GM12878 (cell line): ENCODE measurements at regions not wholly inside any gene's neighbourhood (a gene's known extent, or its start where the extent isn't known, plus 50 kb on each side); places are given as distances from the start of the nearest gene placed in this dataset.

Source experiments
- ATAC-seq: fragments of 200-7000 bp; cut with Tn5 transposase; 3 replicates; pipeline ENCODE4 v1.9.1; 2020; ENCODE audit warnings: mild to moderate bottlenecking, moderate library complexity
- BruUV-seq: library from RNA; stranded (reverse); fragments of 400-500 nt; replicated peaks from 2 replicates; lab custom pipeline; 2021; lab: Mats Ljungman, UMichigan
- CTCF ChIA-PET: fragments of 300-600 bp; sonication (Branson Sonifier 250); formaldehyde crosslinking; extraction: SDS; loops from one replicate; lab custom pipeline; 2021; ENCODE audit warnings: inconsistent platforms; lab: Yijun Ruan, JAX
- POLR2A ChIA-PET: fragments of 350-600 bp; formaldehyde crosslinking; extraction: SDS; loops from one replicate; lab custom pipeline; 2021; ENCODE audit warnings: inconsistent platforms; lab: Charles Lee
- RAD21 ChIA-PET: fragments of 300-600 bp; sonication (Branson Sonifier 250); formaldehyde crosslinking; loops from one replicate; lab custom pipeline; 2023; ENCODE audit warnings: antibody characterized with exemption; ENCODE audit not compliant: unreplicated experiment; lab: Charles Lee
- SMC1A ChIA-PET: fragments of 300-600 bp; sonication (Branson Sonifier 250); formaldehyde crosslinking; loops from one replicate; lab custom pipeline; 2023; ENCODE audit not compliant: unreplicated experiment, uncharacterized antibody; lab: Charles Lee
- DNase-seq: peaks from one replicate; pipeline ENCODE4 v3.0.0-alpha.2; 2011; ENCODE audit warnings: low read depth, low spot score
- FAIRE-seq: peaks from 3 replicates; lab custom pipeline; 2011; peaks lifted over from hg19 to GRCh38; lab: Jason Lieb, UNC
- H2AFZ ChIP-seq: 2 replicates; pipeline ENCODE4 v1.6.0; 2011; ENCODE audit warnings: low read depth, low read length, control low read depth; ENCODE audit not compliant: control insufficient read depth
- H3K27ac ChIP-seq: 2 replicates; pipeline ENCODE4 v1.5.1; 2011; ENCODE audit warnings: control low read depth; ENCODE audit not compliant: control insufficient read depth, insufficient read depth
- H3K27me3 ChIP-seq, 2 experiments: replicated peaks in 1 of 2; 2 replicates each; pipeline versions ENCODE4 v1.6.0 to v1.6.1; 2011; ENCODE audit warnings: low read length in 1 of 2; ENCODE audit not compliant: control insufficient read depth in 2 of 2, insufficient read depth in 2 of 2
- H3K36me3 ChIP-seq, 2 experiments: 2 replicates each; pipeline ENCODE4 v1.5.1; 2011; ENCODE audit warnings: low read length in 1 of 2; ENCODE audit not compliant: control insufficient read depth in 2 of 2, insufficient read depth in 2 of 2
- H3K4me1 ChIP-seq: 2 replicates; pipeline ENCODE4 v1.6.1; 2011; ENCODE audit warnings: mild to moderate bottlenecking, low read length, moderate library complexity, mixed read lengths; ENCODE audit not compliant: control insufficient read depth, insufficient read depth
- H3K4me2 ChIP-seq: 2 replicates; pipeline ENCODE4 v1.6.0; 2011; ENCODE audit warnings: control low read depth; ENCODE audit not compliant: control insufficient read depth, insufficient read depth
- H3K4me3 ChIP-seq: fragments of 200-600 bp; sonication (generic); 2 replicates; pipeline ENCODE4 v1.5.1; 2016
- H3K79me2 ChIP-seq: 2 replicates; pipeline ENCODE4 v1.6.0; 2011; ENCODE audit warnings: low read length; ENCODE audit not compliant: control insufficient read depth, insufficient read depth
- H3K9ac ChIP-seq: 2 replicates; pipeline ENCODE4 v1.8.0; 2011; ENCODE audit warnings: low read length, control low read depth, mixed read lengths; ENCODE audit not compliant: control insufficient read depth, insufficient read depth
- H3K9me3 ChIP-seq: replicated peaks from 3 replicates; pipeline ENCODE4 v1.5.1; 2011; ENCODE audit warnings: mild to moderate bottlenecking, low read length; ENCODE audit not compliant: control insufficient read depth, insufficient read depth
- H4K20me1 ChIP-seq: 2 replicates; pipeline ENCODE4 v1.6.0; 2011; ENCODE audit not compliant: control insufficient read depth, insufficient read depth
- CREM ChIP-seq: IDR thresholded peaks from 2 replicates; pipeline ENCODE4 v1.6.1; 2014; ENCODE audit warnings: antibody characterized with exemption, low read depth
- E2F8 ChIP-seq: fragments of 450-650 bp; IDR thresholded peaks from 2 replicates; pipeline ENCODE4 v1.6.1; 2018; ENCODE audit warnings: mild to moderate bottlenecking, low read depth, moderate library complexity; ENCODE audit not compliant: partially characterized antibody
- MYB ChIP-seq: fragments of 150-350 bp; IDR thresholded peaks from 2 replicates; pipeline ENCODE4 v1.6.1; 2014; ENCODE audit warnings: mild to moderate bottlenecking, low read depth, low read length, borderline replicate concordance
- NBN ChIP-seq: fragments of 450-650 bp; IDR thresholded peaks from 2 replicates; pipeline ENCODE4 v1.6.1; 2016
- NFIC ChIP-seq: IDR thresholded peaks from 2 replicates; pipeline ENCODE4 v1.6.1; 2012; ENCODE audit warnings: low read depth, mild to moderate bottlenecking, inconsistent platforms, low read length, moderate library complexity
- NR2F1 ChIP-seq: fragments of 450-650 bp; conservative IDR thresholded peaks from 2 replicates; pipeline ENCODE4 v1.6.1; 2017; ENCODE audit warnings: mild to moderate bottlenecking
- SIX5 ChIP-seq: IDR thresholded peaks from 2 replicates; pipeline ENCODE4 v1.6.1; 2011; ENCODE audit warnings: mild to moderate bottlenecking, low read depth, low read length, moderate library complexity; ENCODE audit not compliant: severe bottlenecking
- SPI1 ChIP-seq: IDR thresholded peaks from 2 replicates; pipeline ENCODE4 v1.6.1; 2011; ENCODE audit warnings: low read depth, mild to moderate bottlenecking, low read length, moderate library complexity, borderline replicate concordance; ENCODE audit not compliant: insufficient read depth
- ZNF622 ChIP-seq: fragments of 450-650 bp; IDR thresholded peaks from 2 replicates; pipeline ENCODE4 v1.6.1; 2017; ENCODE audit warnings: mild to moderate bottlenecking, inconsistent platforms
- WGBS: methylation state at CpG from one replicate; pipeline ENCODE4 v1.1.6; 2016; ENCODE audit warnings: low lambda C conversion rate; ENCODE audit not compliant: insufficient replicate concordance, insufficient coverage; ENCODE audit errors: missing lambda C conversion rate; 5-methylcytosine and 5-hydroxymethylcytosine counted together
- in situ Hi-C: fragments of 300-500 bp; cut with MboI; formaldehyde crosslinking; loops from 9 replicates; pipeline ENCODE4 v1.14.3; 2018; ENCODE audit warnings: mixed read lengths
- intact Hi-C: fragments of 100-400 bp; cut with micrococcal nuclease; formaldehyde crosslinking; loops from one replicate; pipeline ENCODE4 v1.14.2; 2022; ENCODE audit not compliant: unreplicated experiment
- TF ChIP-seq, protein P1 (sequence below): fragments of 450-650 bp; IDR thresholded peaks from 2 replicates; pipeline ENCODE4 v1.6.1; 2017; ENCODE audit warnings: mild to moderate bottlenecking, low read depth, inconsistent platforms; ENCODE audit not compliant: poor library complexity, severe bottlenecking
- TF ChIP-seq, protein P2 (sequence below): fragments of 450-650 bp; IDR thresholded peaks from 2 replicates; pipeline ENCODE4 v1.6.1; 2016; ENCODE audit warnings: mild to moderate bottlenecking

DNA sequence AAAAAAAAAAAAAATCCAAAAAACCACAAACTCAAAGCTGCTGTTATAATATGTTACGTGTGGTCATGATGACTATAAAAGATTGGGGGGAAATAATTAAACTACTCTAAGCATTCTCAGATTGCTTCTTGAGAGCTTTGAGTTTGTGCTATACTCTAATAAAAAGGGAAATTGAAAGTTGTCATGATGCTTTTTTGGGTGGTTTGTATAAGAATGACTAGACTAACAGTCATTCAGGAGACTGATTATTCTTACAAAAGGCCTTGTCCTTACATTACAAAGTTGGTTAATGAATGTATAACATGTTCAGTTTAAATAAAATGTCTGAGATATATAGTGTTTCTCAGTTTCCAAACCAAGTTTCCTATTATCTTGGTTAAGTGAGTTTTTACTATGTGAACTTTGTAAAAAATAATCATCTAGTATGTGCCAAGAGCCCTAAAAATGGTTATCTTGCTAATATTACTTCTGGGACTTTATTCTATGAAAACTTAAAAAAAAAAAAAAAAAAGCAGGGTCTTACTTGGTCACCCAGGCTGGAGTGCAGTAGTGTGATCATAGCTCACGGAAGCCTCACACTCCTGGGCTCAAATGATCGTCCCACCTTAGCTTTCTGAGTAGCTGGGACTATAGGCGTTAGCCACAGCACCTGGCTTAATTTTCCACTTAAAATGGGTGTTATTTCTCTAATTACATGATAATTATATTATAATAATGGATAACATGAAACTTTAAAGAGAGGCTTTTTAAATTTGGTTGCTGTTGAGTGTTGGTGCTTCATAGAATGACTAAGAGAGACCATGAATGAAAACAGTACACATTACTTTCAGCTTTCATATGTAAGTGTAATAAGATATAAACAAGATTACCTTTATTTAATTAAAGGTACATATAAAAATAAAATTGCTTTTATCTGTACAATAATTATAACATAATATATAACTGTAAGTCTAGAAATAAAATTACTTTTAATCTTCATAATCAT is 459.6 kb upstream of the RGS6 start (continued):
- TF ChIP-seq NFIC (peak; percentile 87), NBN (0 out of 2 replicates have a peak, but pooled peaks have one; percentile 19), MYB (no peak), NR2F1 (no peak), E2F8 (no peak), SIX5 (no peak)

- H3K4me1 ChIP-seq: peaks cover 47% of the 10 kb centered on the region
- H3K9ac ChIP-seq: no peak overlapping the region
- ATAC-seq (no peak), FAIRE-seq (no peak), DNase-seq (no peak)
- intact Hi-C loops (loop anchor here (1.0 to 2.0 kb wide), 2 partner anchors 23 to 145 kb away; no protein-coding TSS in a partner anchor), in situ Hi-C loops (no loop called here)
- ChIA-PET CTCF (interaction anchor here (0.9 to 2.1 kb wide), 7 partner anchors 19 to 81 kb away, joined by 3 to 12 read pairs (median 3); no protein-coding TSS in a partner anchor), SMC1A (interaction anchor here (0.6 to 6.3 kb wide), 21 partner anchors 9 to 241 kb away, joined by 3 to 74 read pairs (median 6); no protein-coding TSS in a partner anchor), RAD21 (interaction anchor here (0.7 to 4.6 kb wide), 15 partner anchors 8 to 152 kb away, joined by 3 to 44 read pairs (median 5); no protein-coding TSS in a partner anchor), POLR2A (interaction anchor here (1.0 to 3.1 kb wide), 8 partner anchors 10 to 153 kb away, joined by 3 to 25 read pairs (median 4); no protein-coding TSS in a partner anchor)
- H3K79me2 ChIP-seq: peaks cover 69% of the 10 kb centered on the region
- no peaks in the 10 kb centered on the region for H3K9me3 ChIP-seq
- WGBS: 98% methylated on average over 2 of the region's 2 CpGs
- H3K27ac ChIP-seq: peak overlapping the region; percentile 35; the same call in 1 of the 2 replicates
- H3K4me2 ChIP-seq: no peak overlapping the region
- H3K36me3 ChIP-seq: no peaks in the 10 kb centered on the region; a peak in 1 of 4 replicates
- no peak overlapping the region for H2AFZ ChIP-seq
- H4K20me1 ChIP-seq: no peaks in the 10 kb centered on the region
- no peak overlapping the region for H3K4me3 ChIP-seq
- BruUV-seq: TSS peak; percentile 22
- no peaks in the 10 kb centered on the region for H3K27me3 ChIP-seq
- TF ChIP-seq ZNF622: no peak
- TF ChIP-seq CREM: no peak
- TF ChIP-seq, protein P1, sequence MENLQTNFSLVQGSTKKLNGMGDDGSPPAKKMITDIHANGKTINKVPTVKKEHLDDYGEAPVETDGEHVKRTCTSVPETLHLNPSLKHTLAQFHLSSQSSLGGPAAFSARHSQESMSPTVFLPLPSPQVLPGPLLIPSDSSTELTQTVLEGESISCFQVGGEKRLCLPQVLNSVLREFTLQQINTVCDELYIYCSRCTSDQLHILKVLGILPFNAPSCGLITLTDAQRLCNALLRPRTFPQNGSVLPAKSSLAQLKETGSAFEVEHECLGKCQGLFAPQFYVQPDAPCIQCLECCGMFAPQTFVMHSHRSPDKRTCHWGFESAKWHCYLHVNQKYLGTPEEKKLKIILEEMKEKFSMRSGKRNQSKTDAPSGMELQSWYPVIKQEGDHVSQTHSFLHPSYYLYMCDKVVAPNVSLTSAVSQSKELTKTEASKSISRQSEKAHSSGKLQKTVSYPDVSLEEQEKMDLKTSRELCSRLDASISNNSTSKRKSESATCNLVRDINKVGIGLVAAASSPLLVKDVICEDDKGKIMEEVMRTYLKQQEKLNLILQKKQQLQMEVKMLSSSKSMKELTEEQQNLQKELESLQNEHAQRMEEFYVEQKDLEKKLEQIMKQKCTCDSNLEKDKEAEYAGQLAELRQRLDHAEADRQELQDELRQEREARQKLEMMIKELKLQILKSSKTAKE: no peak
- TF ChIP-seq, protein P2, sequence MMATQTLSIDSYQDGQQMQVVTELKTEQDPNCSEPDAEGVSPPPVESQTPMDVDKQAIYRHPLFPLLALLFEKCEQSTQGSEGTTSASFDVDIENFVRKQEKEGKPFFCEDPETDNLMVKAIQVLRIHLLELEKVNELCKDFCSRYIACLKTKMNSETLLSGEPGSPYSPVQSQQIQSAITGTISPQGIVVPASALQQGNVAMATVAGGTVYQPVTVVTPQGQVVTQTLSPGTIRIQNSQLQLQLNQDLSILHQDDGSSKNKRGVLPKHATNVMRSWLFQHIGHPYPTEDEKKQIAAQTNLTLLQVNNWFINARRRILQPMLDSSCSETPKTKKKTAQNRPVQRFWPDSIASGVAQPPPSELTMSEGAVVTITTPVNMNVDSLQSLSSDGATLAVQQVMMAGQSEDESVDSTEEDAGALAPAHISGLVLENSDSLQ: no peak
- no peak for TF ChIP-seq SPI1
These were observed 458.4 kb upstream of the RGS6 start for GRCh38 chr14:71473843-71474242.
